GM12878 (cell line): ENCODE measurements at regions not wholly inside any gene's neighbourhood (a gene's known extent, or its start where the extent isn't known, plus 50 kb on each side); places are given as distances from the start of the nearest gene placed in this dataset.

Source experiments
- BMI1 ChIP-seq: fragments of 450-650 bp; IDR thresholded peaks from 2 replicates; pipeline ENCODE4 v1.6.1; 2016; ENCODE audit warnings: mild to moderate bottlenecking, moderate library complexity, borderline replicate concordance
- CTCF ChIP-seq, 3 experiments: IDR thresholded peaks in 2 of 3; conservative IDR thresholded peaks in 1 of 3; 2 replicates each; pipeline ENCODE4 v1.5.1; 2011; ENCODE audit warnings: low read depth in 3 of 3, low read length in 3 of 3, mild to moderate bottlenecking in 3 of 3, control low read depth in 2 of 3, moderate library complexity in 2 of 3, inconsistent platforms in 1 of 3, mixed read lengths in 1 of 3; ENCODE audit not compliant: control insufficient read depth in 2 of 3, insufficient read depth in 1 of 3; ENCODE audit errors: extremely low read depth in 1 of 3
- EP300 ChIP-seq, 2 experiments: fragments of 150-350 bp in 1 of 2; IDR thresholded peaks; 2 replicates each; pipeline ENCODE4 v1.6.1; 2011 to 2012; ENCODE audit warnings: low read depth in 2 of 2, low read length in 2 of 2, borderline replicate concordance in 1 of 2, improper control_type of control experiment in 1 of 2, inconsistent platforms in 1 of 2; ENCODE audit not compliant: control insufficient read depth in 1 of 2
- ESRRA ChIP-seq: IDR thresholded peaks from 2 replicates; pipeline ENCODE4 v1.6.1; 2012; ENCODE audit warnings: mild to moderate bottlenecking, low read length, improper control_type of control experiment
- ETV6 ChIP-seq, 2 experiments: fragments of 450-650 bp in 1 of 2; IDR thresholded peaks in 1 of 2; conservative IDR thresholded peaks in 1 of 2; 2 replicates each; pipeline ENCODE4 v1.6.1; 2014; ENCODE audit warnings: antibody characterized with exemption in 1 of 2, borderline replicate concordance in 1 of 2, low read depth in 1 of 2, mild to moderate bottlenecking in 1 of 2, moderate library complexity in 1 of 2
- POLR2A ChIP-seq: IDR thresholded peaks from 2 replicates; pipeline ENCODE4 v1.6.1; 2011; ENCODE audit warnings: low read depth, mild to moderate bottlenecking, low read length
- RAD21 ChIP-seq: IDR thresholded peaks from 2 replicates; pipeline ENCODE4 v1.6.1; 2011; ENCODE audit warnings: mild to moderate bottlenecking, low read depth, low read length, moderate library complexity; ENCODE audit not compliant: insufficient read depth
- ZBTB33 ChIP-seq: fragments of 450-650 bp; IDR thresholded peaks from 2 replicates; pipeline ENCODE4 v1.6.1; 2017; ENCODE audit warnings: mild to moderate bottlenecking
- ZNF274 ChIP-seq: IDR thresholded peaks from one replicate; pipeline ENCODE4 v1.8.0; 2011; ENCODE audit not compliant: insufficient read length, insufficient read depth

GRCh38 chr3:82461049-82461889 lies 699.8 kb upstream of the GBE1 start:
- TF ChIP-seq ZNF274 (no peak), EP300 (IDR thresholded peaks at IDR 0.05; ENCODE audit: borderline replicate concordance in 1 of 2, control insufficient read depth in 1 of 2, low read depth in 2 of 2, low read length in 2 of 2) (no peak), ZBTB33 (no peak), ETV6 (conservative IDR thresholded peaks at IDR 0.05 in 1 of 2, IDR thresholded peaks at IDR 0.05 in 1 of 2; ENCODE audit: borderline replicate concordance in 1 of 2, low read depth in 1 of 2) (no peak), CTCF (IDR thresholded peaks at IDR 0.05 in 2 of 3, conservative IDR thresholded peaks at IDR 0.05 in 1 of 3; ENCODE audit: control insufficient read depth in 2 of 3, extremely low read depth in 1 of 3, insufficient read depth in 1 of 3, low read depth in 3 of 3, low read length in 3 of 3) (no peak), ESRRA (no peak), RAD21 (no peak), BMI1 (no peak), POLR2A (no peak)
